C4-2B (cell line): ENCODE measurements at regions not wholly inside any gene's neighbourhood (a gene's known extent, or its start where the extent isn't known, plus 50 kb on each side); places are given as distances from the start of the nearest gene placed in this dataset.

Source experiments
- CTCF ChIP-seq: fragments of 450-650 bp; conservative IDR thresholded peaks from 2 replicates; pipeline ENCODE4 v1.5.1; 2017; ENCODE audit warnings: mild to moderate bottlenecking
- ZFX ChIP-seq: fragments of 450-650 bp; IDR thresholded peaks from 2 replicates; pipeline ENCODE4 v1.6.1; 2017

DNA sequence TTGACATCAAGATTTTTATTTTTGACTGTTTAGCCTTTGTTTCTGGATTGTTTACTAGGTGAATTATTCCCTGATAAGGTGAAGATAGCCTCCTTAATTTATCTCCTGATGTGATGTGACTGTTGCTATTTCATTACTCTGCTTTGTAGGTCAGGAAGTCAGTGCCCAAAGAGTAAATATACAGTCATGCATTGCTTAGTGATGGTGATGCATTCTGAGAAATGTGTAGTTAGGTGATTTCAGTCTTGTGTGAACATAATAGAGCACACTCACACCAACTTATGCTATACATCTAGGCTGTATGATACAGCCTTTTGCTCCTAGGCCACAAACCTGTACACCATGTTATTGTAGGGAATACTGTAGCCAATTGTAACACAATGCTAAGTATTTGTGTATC, 102.4 kb upstream of the THUMPD2 start:
- TF ChIP-seq ZFX (no peak), CTCF (no peak)
